GM19035 (cell line): ENCODE measurements at regions not wholly inside any gene's neighbourhood (a gene's known extent, or its start where the extent isn't known, plus 50 kb on each side); places are given as distances from the start of the nearest gene placed in this dataset.
"Not testable (repeated sequence)": the region's sequence is repeated elsewhere in the genome, so short reads cannot be mapped to it uniquely, and the experiment has no call there.

Experiments
- ATAC-seq: cut with Tn5 transposase; IDR thresholded peaks from one replicate; pipeline ENCODE4 v1.9.1; 2021; ENCODE audit not compliant: unreplicated experiment

DNA sequence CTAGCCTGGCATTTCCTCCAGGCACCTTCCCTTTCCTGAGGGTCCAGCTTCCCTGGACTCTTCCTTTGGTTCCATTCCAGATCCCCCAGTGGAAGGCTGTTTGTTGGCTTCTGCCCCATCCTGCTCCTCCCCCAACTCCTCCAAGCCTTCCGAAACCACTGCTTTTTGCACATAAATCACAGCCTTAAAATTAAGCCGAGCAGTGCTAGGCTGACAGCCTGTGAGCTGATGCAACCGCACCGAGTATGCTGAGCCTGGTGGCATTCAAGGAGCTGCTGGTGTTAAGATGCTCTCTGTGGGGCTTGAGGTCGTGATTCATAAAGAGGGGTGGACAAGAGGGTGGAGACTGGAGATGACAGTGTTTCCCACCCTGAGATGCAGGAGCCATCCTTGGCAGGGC lies 266.6 kb upstream of the C1orf174 start:
- ATAC-seq = no peak

DNA sequence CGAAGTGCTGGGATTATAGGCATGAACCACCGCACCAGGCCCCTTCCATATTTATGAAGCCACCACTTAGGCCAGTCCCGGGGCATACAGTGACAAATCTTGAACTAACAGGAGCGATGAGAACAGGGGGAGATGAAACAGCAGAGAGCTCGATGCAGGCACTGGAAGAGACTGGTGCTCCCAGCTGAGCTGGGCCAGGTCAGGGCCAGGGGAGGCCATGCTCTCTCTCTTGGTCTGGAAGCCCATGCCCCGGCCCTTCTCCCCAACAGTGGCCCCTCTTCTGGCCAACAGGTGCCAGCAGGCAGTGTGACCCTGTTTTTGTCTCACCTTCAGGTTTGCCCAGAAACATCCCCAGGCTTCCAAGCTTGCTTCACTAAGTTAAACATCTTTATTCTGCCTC lies 269.9 kb upstream of the C1orf174 start:
- no peak for ATAC-seq

DNA sequence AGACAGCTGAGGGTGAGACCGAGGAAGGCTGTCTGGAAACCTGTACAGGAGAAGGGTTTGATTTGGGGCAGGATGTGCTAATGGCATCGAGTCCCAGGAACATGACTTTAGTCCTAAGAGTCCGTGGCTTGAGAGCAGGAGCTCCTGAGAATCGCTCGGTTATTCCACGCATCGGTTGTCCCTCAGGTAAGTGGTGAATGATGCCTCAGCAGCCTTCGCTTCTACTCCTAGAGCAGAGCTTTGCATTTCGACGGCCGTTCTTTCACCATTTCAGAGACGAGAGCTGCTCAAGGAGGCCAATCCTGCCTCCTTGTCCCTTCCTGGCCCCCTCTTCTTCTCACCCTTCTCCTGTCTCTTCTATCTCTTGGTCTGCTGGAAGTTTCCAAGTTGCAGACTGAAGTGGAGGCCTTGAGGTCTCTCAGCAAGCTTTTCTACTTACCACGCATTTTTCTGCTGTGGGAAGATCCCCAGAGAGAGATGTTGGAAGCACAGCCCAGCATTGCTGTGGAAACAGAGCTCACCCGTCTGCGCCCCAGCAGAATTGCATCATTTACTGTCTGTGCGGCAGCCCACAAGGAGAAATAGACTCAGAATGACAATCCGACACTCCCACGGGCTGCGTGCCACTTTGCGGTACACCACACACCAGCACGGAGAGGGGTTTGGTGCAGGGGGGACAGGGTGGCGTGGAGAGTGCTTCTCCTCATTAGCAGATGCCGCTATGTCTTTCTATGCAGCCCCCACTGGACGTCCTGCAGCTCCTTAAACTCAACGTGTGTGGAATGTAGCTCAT lies 270.7 kb upstream of the C1orf174 start:
- no peak for ATAC-seq

DNA sequence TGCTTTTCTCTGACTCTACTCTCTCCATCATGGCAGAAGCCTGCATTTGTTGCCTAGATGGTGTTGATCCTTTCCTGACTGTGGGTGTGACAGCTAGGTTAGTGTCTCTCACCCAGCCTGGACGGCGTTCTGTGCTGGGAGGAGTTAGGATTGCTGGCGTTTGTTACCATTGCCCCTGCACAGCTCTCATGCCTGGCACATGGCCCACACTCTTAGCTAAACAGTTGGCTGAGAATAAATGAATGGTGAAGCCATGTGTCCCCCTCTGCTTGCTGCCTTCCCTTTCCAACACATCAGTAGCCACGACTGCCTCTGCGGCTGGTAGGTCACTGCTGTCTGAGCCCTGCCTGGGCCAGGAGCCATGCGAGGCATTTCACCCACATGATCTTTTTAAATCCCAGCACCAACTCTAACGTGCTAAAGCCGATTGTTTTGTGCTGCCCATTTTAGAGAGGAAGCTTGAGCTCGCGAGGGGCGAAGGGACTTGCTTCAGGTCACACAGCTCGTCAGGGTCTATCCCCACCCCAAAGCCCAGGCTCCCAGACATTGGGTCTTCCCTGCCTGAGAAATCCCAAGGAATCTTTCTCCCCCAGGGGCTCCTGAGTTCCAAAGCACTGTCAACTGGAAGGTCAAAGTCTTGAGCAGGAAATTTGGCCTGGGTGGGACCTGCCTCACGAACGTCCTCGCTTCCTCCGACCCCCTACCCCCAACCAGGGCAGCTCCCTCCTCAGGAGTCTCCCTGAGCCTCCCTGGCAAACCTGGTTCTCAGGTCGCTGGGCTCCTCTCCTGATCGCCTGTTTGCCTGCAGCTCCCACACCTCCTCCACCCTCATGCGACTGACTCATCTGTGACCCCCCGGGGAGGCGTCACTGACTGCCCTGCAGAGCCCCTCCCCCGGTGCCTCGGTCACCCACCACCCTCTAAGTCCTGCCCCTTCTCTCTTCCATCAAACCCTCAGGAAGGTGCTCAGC lies 271.7 kb upstream of the C1orf174 start:
- ATAC-seq = no peak

DNA sequence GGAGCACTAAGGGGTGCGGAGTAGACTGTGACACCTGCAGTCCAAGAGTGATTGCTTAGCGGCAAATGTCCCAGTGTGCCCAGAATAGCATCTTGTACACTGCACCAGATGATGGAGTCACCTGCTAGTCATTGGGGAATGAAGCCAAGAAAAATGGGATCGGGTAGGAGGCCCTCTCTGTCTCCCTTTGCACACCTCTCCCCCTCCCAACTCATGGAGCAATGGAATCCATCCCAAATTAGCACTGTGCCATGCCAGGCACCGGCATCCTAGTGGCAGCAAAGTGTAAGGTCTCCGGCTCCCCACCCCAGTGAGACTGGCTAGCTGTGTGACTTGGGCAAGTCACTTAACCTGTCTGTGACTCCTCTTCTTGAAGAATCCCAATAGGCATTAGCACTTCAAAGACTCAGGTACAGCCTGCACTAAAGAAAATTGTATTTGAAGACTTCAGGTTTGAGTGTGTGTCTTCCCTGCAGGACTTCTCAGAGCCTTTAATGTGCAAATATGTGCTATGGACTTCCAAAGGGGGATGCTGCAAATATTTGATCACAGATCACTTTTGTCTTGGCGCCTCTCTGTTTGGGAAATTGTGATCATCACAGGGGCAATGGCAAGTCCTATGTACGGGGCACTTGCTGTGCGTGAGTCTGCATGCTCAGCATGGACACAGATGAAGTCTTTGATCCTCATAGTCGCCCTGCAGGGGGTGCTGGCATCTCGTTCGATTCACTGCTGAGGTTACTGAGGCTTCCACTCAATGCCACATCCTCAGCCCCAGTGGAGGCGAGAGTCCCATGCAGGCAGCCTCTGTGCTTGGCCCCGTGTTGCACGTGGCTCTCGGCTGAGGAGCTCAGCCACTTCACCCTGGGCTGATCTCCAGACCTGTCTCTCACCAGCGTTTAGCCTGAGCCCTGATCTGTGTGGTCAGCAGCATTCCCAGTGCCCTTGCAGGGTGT lies 272.9 kb upstream of the C1orf174 start:
- ATAC-seq = no peak

DNA sequence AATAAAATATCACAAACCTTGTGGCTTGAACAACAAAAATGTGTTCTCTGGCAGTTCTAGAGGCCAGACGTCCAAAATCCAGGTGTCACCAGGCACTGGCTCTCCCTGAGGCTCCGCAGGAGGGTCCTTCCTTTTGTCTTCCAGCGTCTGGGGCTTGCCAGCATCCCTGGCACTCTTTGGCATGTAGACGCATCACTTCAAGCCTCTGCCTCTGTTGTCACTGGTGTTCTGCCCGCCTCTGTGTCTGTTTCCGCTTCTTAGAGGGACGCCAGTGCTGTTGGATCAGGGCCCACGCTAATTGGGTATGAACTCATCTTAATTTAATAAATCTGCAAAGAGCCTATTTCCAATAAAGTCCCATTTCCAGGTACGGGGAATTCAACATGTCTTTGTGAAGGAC lies 273.7 kb upstream of the C1orf174 start:
- ATAC-seq = no peak

DNA sequence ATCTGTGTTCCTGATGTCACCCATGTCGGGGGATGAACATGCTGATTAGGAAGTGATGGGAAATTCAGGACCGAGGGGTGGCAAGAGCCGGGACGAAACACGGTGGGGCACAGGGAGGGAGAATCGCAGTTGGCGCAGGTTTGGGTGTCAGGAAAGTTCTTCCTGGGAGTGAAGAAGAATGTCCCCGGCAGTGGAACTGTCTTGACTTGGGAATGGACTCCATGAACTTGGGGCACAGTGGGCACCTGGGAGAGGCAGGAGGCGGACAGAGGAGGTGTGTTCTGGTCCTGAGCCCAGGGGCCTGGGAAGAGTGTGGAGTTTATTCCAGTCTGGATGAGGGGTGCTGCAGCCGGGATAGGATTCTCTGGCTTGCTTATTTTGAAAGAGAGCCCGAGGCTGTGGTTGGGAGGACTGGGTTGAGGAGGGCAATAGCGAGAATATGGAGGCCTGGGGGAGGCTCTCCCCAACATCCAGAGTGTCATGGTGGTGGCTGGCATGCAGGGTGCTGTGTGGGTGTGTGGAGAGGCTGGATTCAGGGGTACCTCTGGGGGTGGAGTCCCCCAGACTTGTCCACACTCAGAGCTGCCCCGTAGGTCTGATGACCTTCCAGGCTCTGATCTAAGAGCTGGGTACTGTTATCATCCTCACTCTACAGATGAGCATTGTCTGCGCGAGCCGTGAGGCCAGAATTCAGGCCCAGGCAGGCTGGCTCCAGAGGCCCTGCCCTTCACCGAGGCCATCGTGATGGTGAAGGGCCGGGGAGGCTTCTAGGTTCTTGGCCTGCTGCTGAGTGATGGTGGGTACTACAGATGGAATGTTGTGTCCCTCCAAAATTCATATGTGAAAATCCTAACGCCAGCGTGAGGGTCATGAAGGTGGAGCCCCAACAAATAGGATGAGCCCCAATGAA lies 274.5 kb upstream of the C1orf174 start:
- ATAC-seq = no peak

DNA sequence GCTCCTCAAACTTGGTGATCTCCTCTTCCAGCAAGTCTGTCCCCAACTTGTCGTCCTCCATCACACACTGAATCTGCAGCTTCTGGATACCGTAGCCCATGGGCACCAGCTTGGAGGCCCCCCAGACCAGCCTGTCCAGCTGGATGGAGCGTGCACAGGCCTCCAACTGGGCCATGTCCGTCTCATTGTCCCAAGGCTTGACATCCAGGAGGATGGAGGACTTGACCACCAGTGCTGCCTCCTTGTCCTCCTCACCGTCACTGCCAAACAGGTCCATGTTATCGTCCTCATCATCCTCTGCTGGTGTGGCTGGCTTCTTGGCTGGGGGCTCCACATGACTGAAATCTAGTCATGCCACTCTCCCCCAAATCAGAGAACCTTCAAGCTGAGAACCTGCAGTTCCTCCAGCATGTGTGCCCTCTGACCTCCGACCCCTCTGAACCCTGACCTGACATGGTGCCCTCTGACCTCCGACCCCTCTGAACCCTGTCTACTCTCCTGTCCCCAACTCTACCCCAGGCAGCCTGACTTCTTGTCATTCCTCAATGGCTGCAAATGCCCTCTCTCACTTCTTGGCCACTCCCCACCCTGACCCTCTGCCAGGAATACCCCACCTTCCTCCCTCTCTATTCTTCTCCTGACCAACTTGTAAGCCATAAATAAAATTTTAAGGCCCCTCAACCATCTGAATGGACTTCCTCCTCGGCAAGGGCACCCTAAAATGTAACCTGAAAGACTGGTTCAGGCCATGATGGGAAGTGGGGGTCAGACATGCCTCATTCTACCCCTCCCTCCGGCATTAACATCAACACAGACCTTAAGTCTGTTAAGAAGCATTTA lies 275.7 kb upstream of the C1orf174 start:
- no peak for ATAC-seq

DNA sequence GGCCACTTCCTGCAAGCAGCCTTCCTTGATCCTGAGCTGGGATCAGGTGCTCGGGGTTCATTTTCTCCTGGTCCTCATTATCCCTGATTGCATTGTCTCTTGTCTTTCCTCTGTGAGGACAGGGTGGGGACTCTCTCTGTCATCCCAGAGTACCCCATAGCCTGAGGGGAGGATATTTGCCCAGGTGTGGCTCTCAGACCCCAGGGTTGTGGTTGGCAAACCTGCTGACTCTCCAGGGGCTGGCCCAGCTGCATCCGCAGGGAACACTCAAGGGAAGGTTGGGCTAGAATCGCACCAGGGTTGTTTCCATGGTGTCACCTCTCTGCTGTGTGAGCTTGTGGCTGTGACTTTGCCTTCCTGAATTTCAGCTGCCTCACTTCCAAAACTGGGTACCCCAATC lies 276.8 kb upstream of the C1orf174 start:
- ATAC-seq = no peak

DNA sequence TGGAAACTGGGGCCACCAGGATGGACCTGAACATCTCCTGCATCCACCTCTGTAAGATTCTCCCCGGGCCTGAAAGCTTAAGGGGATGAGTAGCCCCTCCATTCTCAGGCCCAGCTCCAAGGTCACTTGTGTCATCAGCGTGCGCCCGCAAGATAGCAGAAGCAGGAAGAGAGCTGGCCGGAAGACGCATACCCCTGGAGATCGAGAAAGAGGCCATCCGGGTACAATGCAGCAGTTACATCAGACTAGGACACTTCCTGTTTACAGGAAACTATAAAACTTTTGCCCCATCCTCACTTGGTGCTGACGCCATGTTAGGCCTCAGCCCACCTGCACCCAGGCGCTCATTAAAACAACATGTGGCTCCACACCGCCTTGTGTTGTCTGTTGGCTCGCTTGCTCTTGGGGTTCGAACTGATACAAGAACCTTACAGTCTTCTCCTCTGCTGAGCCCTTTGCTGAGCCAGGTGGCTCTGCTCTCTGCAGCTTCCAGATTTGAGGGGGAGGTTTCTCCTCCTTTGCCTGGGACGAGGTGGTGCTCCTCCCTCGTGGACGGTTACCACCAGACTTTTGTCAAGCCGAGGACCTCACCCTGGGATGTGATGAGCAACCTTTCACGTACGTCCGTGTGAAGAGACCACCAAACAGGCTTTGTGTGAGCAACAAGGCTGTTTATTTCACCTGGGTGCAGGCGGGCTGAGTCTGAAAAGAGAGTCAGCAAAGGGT lies 277.5 kb upstream of the C1orf174 start:
- ATAC-seq = no peak

DNA sequence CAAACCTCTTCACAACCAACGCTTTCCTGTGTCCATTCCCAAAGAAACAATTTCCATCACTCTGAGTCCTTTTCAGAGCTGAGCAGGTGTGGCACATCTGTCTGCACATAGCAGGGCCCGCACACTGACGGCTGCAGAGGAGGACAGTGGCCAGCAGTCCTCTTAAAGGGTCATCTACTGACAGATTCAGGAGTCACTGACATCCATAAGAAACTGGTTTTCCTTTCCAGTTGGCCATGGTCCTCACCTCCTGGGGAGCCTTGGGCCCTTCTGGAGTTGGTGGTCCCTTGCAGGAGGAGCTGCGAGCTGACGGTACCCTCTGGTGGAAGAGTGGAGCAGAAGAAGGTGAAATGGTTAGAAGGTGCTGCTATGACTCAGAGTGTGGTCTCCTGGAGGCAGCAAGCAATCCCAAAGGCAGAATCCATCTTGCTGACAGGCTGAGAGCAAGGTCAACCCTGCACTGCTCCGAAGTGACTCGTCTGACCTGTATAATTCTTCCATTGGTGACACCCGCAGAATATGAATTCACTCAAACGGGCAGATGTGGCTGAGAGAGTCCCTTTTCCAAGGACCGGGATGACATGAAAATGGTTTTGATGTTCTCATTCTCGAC lies 278.5 kb upstream of the C1orf174 start:
- ATAC-seq = no peak

DNA sequence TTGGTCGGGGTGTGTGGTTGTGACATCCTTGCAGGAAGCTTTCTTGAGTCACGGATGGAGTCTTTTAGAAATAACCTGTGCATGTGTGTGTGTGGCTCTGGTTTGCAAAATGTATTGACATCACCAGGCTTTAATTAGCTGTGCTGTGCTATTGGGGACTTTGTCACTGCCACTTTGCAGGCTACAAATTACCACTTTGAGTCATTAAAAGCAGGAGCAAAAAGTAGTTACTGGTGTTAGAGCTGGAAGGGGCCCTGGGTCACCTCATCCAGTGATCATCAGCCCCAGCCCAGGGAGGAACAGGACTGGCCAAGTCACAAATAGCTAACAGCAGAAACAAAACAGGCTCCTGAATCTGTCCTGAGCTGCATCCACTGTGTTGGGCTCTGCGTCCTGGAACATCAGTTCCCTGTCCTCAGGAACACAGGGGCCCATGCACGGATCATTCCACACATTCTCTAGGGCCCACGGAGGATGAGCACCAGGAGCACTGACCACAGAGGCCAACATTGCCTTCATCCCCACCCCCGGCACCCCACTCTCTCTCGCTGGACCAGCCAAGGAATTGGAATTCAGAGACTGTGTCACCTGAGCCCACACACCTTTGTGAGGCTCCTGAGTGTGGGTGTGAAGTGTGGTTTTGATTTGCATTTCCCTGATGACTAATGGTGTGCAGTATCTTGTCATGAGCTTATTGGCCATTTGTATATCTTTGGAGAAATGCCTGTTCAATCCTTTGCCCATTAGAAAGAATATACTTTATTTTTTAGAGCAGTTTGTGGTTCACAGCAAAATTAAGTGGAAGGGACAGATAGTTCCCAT lies 280.1 kb upstream of the C1orf174 start:
- ATAC-seq = no peak

DNA sequence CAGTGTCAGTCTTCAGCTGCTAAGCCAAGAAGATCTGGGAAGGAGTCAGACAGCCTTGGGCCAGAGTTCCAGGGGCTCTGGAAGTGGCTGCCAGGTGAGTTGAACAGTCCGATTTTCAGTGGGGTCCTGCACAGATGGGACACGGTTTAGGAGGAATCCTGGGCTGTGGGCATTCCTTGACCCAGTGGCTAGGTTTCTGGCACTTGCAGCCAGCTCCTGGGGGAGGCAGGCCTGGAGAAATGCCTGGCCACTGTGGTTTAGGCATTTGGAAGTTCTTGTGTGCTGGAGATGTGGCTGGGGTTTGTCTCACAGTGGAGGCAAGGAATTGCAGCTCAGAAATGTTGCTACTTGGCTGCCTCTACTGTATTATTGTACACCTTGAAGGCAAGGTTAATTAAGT lies 286.4 kb upstream of the C1orf174 start:
- not testable (repeated sequence) for ATAC-seq

DNA sequence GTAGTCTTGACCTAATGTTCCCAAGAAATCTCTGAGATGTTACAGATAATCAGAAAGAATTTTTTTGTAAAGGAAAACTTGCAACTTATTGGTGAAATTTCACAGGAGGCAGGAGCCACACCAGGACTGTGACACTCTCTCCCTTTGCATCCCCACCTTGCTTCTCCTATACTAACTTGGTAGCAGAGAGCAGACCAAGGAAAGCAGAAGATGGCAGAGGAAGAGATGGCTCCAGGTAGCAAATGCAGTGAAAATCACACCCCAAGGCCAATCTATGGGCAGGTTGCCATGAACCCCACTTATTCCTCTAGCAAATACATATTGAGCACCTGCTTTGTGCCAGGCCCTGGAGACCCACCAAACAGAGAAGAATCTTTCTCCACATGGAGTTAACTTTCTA lies 303.4 kb upstream of the C1orf174 start:
- no peak for ATAC-seq

DNA sequence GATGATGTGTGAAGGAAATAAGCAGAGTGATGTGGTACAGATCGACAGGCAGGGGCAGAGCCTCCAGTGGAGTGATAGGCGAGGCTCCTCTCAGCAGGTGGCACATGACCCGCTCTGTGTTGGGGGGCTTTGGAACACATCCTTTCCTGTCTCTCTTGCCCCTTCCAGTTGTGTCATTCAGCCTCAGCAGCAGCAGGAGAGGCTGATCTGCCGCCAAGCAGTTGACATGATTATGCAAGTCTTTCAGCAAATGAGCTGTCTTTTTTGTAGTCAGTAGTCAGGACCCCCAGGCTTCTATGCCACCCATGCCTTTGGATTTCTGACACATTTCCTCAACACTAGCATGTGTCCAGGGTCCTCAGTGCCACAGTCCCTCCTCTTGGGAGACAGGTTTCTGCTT lies 307.1 kb upstream of the C1orf174 start:
- ATAC-seq = no peak

DNA sequence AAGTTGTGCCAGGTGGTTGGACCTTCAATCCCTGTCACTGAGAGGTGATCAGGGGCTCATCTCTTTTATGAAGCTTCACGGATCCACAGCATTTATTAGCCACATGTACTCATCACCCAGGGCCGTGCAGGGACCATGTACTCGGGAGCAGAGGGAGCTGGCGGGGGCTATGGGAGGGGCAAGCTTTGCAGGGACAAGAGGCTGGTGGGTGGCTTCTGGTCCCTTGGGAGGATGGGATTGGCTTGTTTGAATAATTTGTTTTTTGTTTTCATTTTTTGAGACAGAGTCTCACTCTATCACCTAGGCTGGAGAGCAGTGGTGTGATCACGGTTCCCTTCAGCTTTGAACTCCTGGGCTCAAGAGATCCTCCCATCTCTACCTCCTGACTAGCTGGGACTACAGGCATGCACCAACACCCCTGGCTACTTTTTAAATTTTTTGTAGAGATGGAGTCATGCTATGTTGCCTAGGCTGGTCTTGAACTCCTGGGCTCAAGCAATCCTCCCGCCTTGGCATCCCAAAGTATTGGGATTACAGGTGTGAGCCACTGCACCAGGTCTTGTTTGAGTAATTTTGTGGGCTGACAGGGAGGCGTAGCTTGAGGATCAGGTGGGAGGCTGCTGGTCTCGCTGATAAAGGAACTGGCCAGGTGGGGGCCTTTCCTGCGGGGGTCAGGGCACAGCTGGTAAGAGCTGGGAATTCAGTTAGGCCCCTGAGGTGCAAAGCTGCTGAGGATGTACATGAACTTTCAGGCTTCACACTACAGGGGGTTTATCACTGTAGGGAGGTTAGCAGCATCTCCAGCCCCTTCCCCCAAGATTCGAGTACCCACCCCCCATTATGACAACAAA lies 308.0 kb upstream of the C1orf174 start:
- no peak for ATAC-seq
